Epithelial cell of proximal tubule (primary cell): ENCODE measurements at regions not wholly inside any gene's neighbourhood (a gene's known extent, or its start where the extent isn't known, plus 50 kb on each side); places are given as distances from the start of the nearest gene placed in this dataset.
A peak's percentile ranks its signal among the peaks of the same experiment; 100 is the strongest.

ENCODE experiments used
- DNase-seq: peaks from one replicate; pipeline ENCODE4 v3.0.0-alpha.2; 2011; ENCODE audit warnings: low read depth
- H3K4me3 ChIP-seq: 2 replicates; pipeline ENCODE4 v1.5.1; 2011; ENCODE audit warnings: low read depth, mild to moderate bottlenecking, low read length
- CTCF ChIP-seq: conservative IDR thresholded peaks from 2 replicates; pipeline ENCODE4 v1.5.1; 2012; ENCODE audit warnings: low read depth, mild to moderate bottlenecking, low read length

GRCh38 chr18:71807586-71807985, 736.6 kb downstream of the CBLN2 start:
- no peak for DNase-seq
- TF ChIP-seq CTCF: no peak
- H3K4me3 ChIP-seq: no peak overlapping the region

- no peak for DNase-seq
- TF ChIP-seq CTCF: no peak
- no peak overlapping the region for H3K4me3 ChIP-seq
These were observed 745.0 kb downstream of the CBLN2 start for GRCh38 chr18:71798986-71799673.

- H3K4me3 ChIP-seq: no peak overlapping the region
- no peak for DNase-seq
- no peak for TF ChIP-seq CTCF
These were observed 746.6 kb downstream of the CBLN2 start for GRCh38 chr18:71797554-71797953.

- TF ChIP-seq CTCF: peak; percentile 75
- H3K4me3 ChIP-seq: no peak overlapping the region
- DNase-seq: peak; percentile 4
These were observed 759.4 kb downstream of the CBLN2 start for GRCh38 chr18:71784777-71785176.

GRCh38 chr18:71760541-71760940, 783.6 kb downstream of the CBLN2 start:
- DNase-seq: no peak
- H3K4me3 ChIP-seq: no peak overlapping the region
- TF ChIP-seq CTCF: no peak

GRCh38 chr18:71754246-71754645, 789.9 kb downstream of the CBLN2 start:
- no peak for DNase-seq
- no peak for TF ChIP-seq CTCF
- no peak overlapping the region for H3K4me3 ChIP-seq

GRCh38 chr18:71743634-71744033, 800.5 kb downstream of the CBLN2 start:
- no peak overlapping the region for H3K4me3 ChIP-seq
- TF ChIP-seq CTCF: no peak
- no peak for DNase-seq
